ENCODE measurements at regions not wholly inside any gene's neighbourhood (a gene's known extent, or its start where the extent isn't known, plus 50 kb on each side); places are given as distances from the start of the nearest gene placed in this dataset.

- no peaks in the 10 kb centered on the region for H3K36me3 ChIP-seq (ENCODE audit: low read depth)
- TF ChIP-seq CTCF (IDR thresholded peaks at IDR 0.05), result no peak
- H3K4me1 ChIP-seq (ENCODE audit: low read depth), result no peaks in the 10 kb centered on the region
- no peak overlapping the region for H3K4me3 ChIP-seq
- DNase-seq (no peak), ATAC-seq (no peak)
- intact Hi-C loops (cut with DNase I, micrococcal nuclease), result no loop called here
- peaks cover 5% of the 10 kb centered on the region for H3K9me3 ChIP-seq
These were observed 333.9 kb upstream of the CDH11 start for GRCh38 chr16:65455761-65456160.

GRCh38 chr16:65453646-65454045 lies 331.8 kb upstream of the CDH11 start:
- no peaks in the 10 kb centered on the region for H3K36me3 ChIP-seq (ENCODE audit: low read depth)
- ATAC-seq (no peak), DNase-seq (no peak)
- H3K9me3 ChIP-seq, result peaks cover 2% of the 10 kb centered on the region
- H3K4me3 ChIP-seq, result no peak overlapping the region
- no peak for TF ChIP-seq CTCF (IDR thresholded peaks at IDR 0.05)
- intact Hi-C loops (cut with DNase I, micrococcal nuclease), result no loop called here
- no peaks in the 10 kb centered on the region for H3K4me1 ChIP-seq (ENCODE audit: low read depth)

GRCh38 chr16:65449526-65449925 lies 327.7 kb upstream of the CDH11 start:
- intact Hi-C loops (cut with DNase I, micrococcal nuclease), result no loop called here
- DNase-seq (no peak), ATAC-seq (no peak)
- Histone ChIP-seq H3K9me3 (peaks cover 10% of the 10 kb centered on the region), H3K4me3 (no peak overlapping the region), H3K4me1 (ENCODE audit: low read depth) (no peaks in the 10 kb centered on the region), H3K36me3 (ENCODE audit: low read depth) (no peaks in the 10 kb centered on the region)
- TF ChIP-seq CTCF (IDR thresholded peaks at IDR 0.05), result no peak

- TF ChIP-seq CTCF (IDR thresholded peaks at IDR 0.05), result no peak
- Histone ChIP-seq H3K4me3 (no peak overlapping the region), H3K36me3 (ENCODE audit: low read depth) (no peaks in the 10 kb centered on the region), H3K4me1 (ENCODE audit: low read depth) (no peaks in the 10 kb centered on the region), H3K9me3 (peaks cover 7% of the 10 kb centered on the region)
- intact Hi-C loops (cut with DNase I, micrococcal nuclease), result no loop called here
- ATAC-seq, result no peak
- DNase-seq, result no peak
These were observed 324.6 kb upstream of the CDH11 start for GRCh38 chr16:65446427-65446826.

GRCh38 chr16:65445313-65446260 lies 323.7 kb upstream of the CDH11 start:
- ATAC-seq, result no peak
- H3K4me3 ChIP-seq, result no peak overlapping the region
- peaks cover 7% of the 10 kb centered on the region for H3K9me3 ChIP-seq
- intact Hi-C loops (cut with DNase I, micrococcal nuclease), result no loop called here
- no peak for TF ChIP-seq CTCF (IDR thresholded peaks at IDR 0.05)
- no peaks in the 10 kb centered on the region for H3K36me3 ChIP-seq (ENCODE audit: low read depth)
- no peak for DNase-seq
- H3K4me1 ChIP-seq (ENCODE audit: low read depth), result no peaks in the 10 kb centered on the region
